Breast epithelium (tissue), 4 donors: ENCODE measurements at regions not wholly inside any gene's neighbourhood (a gene's known extent, or its start where the extent isn't known, plus 50 kb on each side); places are given as distances from the start of the nearest gene placed in this dataset.

Experiments
- DNase-seq, 2 donors: peaks; one replicate each; pipeline ENCODE4 v3.0.0-alpha.2; 2019; ENCODE audit warnings: low spot score in 2 of 2
- H3K27ac ChIP-seq, 2 donors: fragments of 200-600 bp; sonication (generic) in 1 of 2; one replicate each; pipeline ENCODE4 v1.5.1; 2016 to 2019; ENCODE audit warnings: mild to moderate bottlenecking in 1 of 2
- H3K27me3 ChIP-seq, 2 donors: fragments of 200-600 bp; sonication (generic) in 1 of 2; one replicate each; pipeline versions ENCODE4 v1.5.1 to v1.6.0; 2017 to 2019; ENCODE audit warnings: control low read depth in 1 of 2, mild to moderate bottlenecking in 1 of 2
- H3K36me3 ChIP-seq: fragments of 200-600 bp; one replicate; pipeline ENCODE4 v1.5.1; 2019
- H3K4me1 ChIP-seq, 2 donors: fragments of 200-600 bp; sonication (generic); one replicate each; pipeline ENCODE4 v1.5.1; 2016 to 2019; ENCODE audit warnings: control low read depth in 1 of 2
- H3K4me3 ChIP-seq, 3 donors: fragments of 200-600 bp; sonication (generic); 1 replicate in 2 of 3; 2 replicates in 1 of 3; pipeline ENCODE4 v1.5.1; 2016 to 2019; ENCODE audit warnings: mild to moderate bottlenecking in 3 of 3, moderate library complexity in 2 of 3
- H3K9me3 ChIP-seq, 2 donors: fragments of 200-600 bp; sonication (generic) in 1 of 2; one replicate each; pipeline ENCODE4 v1.5.1; 2016 to 2019; ENCODE audit warnings: control low read depth in 1 of 2
- POLR2A ChIP-seq: fragments of 450-650 bp; IDR thresholded peaks from one replicate; pipeline ENCODE4 v1.6.1; 2016; ENCODE audit warnings: antibody characterized with exemption, mild to moderate bottlenecking, moderate library complexity
- POLR2AphosphoS5 ChIP-seq, 3 donors: sonication (generic); formaldehyde crosslinking; IDR thresholded peaks; one replicate each; pipeline ENCODE4 v1.6.1; 2017; ENCODE audit warnings: antibody characterized with exemption in 3 of 3
- intact Hi-C: fragments of 100-400 bp; cut with DNase I; formaldehyde crosslinking; loops from one replicate; pipeline ENCODE4 v1.15.1; 2023; ENCODE audit warnings: low total_unique reads
- TF ChIP-seq, protein P1 (sequence below), 3 donors: fragments of 450-650 bp; IDR thresholded peaks; one replicate each; pipeline ENCODE4 v1.5.1; 2016 to 2017; ENCODE audit warnings: antibody characterized with exemption in 3 of 3, mild to moderate bottlenecking in 3 of 3, moderate library complexity in 3 of 3

DNA sequence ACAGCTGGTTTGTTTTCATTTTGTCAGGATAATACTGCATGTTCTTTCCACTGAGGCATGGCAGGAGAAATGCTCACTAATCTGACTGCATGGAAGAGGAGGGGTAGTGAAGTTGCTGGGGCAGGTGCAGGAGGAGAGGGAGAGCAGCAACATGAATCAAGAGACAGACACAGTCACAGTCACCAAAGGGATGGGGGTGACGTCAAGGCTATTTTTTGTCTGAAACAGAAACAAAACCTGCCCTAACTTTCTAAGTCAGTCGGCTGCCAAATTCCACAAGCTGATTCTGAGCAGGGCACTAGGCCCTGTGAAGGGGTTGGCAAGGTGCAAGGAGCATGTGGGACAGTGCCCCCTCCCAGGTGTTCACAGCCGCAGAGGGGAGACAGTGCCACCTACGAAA is 186.6 kb upstream of the NSMCE3 start:
- H3K4me1 ChIP-seq: no peaks in the 10 kb centered on the region
- no peak for DNase-seq
- no peaks in the 10 kb centered on the region for H3K9me3 ChIP-seq
- TF ChIP-seq POLR2AphosphoS5 (IDR thresholded peaks at IDR 0.05): no peak
- TF ChIP-seq POLR2A: no peak
- TF ChIP-seq, protein P1, sequence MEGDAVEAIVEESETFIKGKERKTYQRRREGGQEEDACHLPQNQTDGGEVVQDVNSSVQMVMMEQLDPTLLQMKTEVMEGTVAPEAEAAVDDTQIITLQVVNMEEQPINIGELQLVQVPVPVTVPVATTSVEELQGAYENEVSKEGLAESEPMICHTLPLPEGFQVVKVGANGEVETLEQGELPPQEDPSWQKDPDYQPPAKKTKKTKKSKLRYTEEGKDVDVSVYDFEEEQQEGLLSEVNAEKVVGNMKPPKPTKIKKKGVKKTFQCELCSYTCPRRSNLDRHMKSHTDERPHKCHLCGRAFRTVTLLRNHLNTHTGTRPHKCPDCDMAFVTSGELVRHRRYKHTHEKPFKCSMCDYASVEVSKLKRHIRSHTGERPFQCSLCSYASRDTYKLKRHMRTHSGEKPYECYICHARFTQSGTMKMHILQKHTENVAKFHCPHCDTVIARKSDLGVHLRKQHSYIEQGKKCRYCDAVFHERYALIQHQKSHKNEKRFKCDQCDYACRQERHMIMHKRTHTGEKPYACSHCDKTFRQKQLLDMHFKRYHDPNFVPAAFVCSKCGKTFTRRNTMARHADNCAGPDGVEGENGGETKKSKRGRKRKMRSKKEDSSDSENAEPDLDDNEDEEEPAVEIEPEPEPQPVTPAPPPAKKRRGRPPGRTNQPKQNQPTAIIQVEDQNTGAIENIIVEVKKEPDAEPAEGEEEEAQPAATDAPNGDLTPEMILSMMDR (IDR thresholded peaks at IDR 0.05): no peak
- no peak overlapping the region for H3K27ac ChIP-seq
- H3K4me3 ChIP-seq: no peak overlapping the region
- H3K27me3 ChIP-seq: no peaks in the 10 kb centered on the region
- intact Hi-C loops: no loop called here
- no peaks in the 10 kb centered on the region for H3K36me3 ChIP-seq

DNA sequence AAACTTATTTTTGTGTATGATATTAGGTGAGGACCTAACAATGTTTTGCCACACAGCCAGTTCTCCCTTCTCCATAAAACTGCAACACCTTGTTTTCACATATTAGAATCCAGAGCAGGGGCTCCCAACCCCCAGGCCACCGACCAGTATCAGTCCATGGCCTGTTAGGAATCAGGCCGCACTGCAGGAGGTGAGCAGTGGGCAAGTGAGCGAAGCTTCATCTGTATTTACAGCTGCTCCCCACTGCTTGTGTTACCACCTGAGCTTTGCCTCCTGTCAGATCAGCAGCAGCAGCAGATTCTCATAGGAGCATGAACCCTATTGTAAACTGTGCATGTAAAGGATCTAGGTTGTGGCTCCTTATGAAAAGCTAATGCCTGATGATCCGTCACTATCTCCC is 185.9 kb upstream of the NSMCE3 start:
- no peak overlapping the region for H3K4me3 ChIP-seq
- H3K27ac ChIP-seq: no peak overlapping the region
- H3K27me3 ChIP-seq: no peaks in the 10 kb centered on the region
- H3K9me3 ChIP-seq: no peaks in the 10 kb centered on the region
- TF ChIP-seq POLR2A: no peak
- TF ChIP-seq POLR2AphosphoS5 (IDR thresholded peaks at IDR 0.05): no peak
- TF ChIP-seq, protein P1 (IDR thresholded peaks at IDR 0.05): no peak
- no peak for DNase-seq
- no peaks in the 10 kb centered on the region for H3K36me3 ChIP-seq
- H3K4me1 ChIP-seq: no peaks in the 10 kb centered on the region
- intact Hi-C loops: no loop called here

DNA sequence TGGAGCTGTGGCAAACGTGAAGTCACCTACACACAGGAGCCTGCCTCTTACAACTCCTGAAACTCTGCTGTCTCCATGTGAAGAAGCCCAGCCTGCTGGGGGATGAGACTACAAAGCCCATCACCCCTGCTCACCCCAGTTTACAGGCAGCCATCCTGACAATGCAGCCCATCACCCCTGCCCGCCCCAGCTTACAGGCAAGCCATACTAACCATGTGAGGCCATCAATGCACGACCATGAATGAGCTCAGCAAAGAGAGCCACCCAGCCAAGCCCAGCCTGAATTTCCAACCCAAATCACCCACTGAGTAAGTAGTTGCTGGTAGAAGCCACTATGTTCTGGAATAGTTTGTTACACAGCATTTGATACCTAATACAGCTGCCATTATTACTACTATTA is 185.4 kb upstream of the NSMCE3 start:
- TF ChIP-seq POLR2AphosphoS5 (IDR thresholded peaks at IDR 0.05) (no peak), POLR2A (no peak)

DNA sequence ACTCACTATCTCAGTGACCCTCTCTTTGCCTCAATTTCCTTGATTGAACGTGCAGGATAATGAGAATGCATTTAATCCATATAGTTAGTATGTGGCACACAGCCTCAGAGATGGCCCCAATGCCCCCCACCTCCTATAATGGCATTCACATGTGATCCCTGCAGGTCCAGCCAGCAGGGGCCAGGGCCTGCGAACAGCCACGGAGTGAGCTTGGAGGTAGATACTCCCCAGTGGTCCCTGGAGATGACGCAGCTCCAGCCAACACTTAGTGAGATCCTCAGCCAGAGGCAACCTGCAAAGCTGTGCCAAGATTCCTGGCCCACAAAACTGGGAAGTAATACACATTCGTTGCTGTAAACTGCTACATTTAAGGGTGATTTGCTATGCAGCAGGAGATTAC is 184.9 kb upstream of the NSMCE3 start:
- H3K27me3 ChIP-seq: no peaks in the 10 kb centered on the region
- no peak overlapping the region for H3K27ac ChIP-seq
- no peaks in the 10 kb centered on the region for H3K36me3 ChIP-seq
- no peak overlapping the region for H3K4me3 ChIP-seq
- TF ChIP-seq POLR2A (no peak), POLR2AphosphoS5 (IDR thresholded peaks at IDR 0.05) (no peak)
- TF ChIP-seq, protein P1 (IDR thresholded peaks at IDR 0.05): no peak
- no peaks in the 10 kb centered on the region for H3K9me3 ChIP-seq
- intact Hi-C loops: loop anchor here (5.0 kb wide), 1 partner anchor 1567 kb away; no protein-coding TSS in a partner anchor
- no peak for DNase-seq
- H3K4me1 ChIP-seq: no peaks in the 10 kb centered on the region

More for the DNA sequence above, 185.4 kb upstream of the NSMCE3 start:
- Histone ChIP-seq H3K4me3 (no peak overlapping the region), H3K27ac (no peak overlapping the region), H3K9me3 (no peaks in the 10 kb centered on the region), H3K4me1 (no peaks in the 10 kb centered on the region), H3K36me3 (no peaks in the 10 kb centered on the region), H3K27me3 (no peaks in the 10 kb centered on the region)
- intact Hi-C loops: no loop called here
- no peak for DNase-seq

DNA sequence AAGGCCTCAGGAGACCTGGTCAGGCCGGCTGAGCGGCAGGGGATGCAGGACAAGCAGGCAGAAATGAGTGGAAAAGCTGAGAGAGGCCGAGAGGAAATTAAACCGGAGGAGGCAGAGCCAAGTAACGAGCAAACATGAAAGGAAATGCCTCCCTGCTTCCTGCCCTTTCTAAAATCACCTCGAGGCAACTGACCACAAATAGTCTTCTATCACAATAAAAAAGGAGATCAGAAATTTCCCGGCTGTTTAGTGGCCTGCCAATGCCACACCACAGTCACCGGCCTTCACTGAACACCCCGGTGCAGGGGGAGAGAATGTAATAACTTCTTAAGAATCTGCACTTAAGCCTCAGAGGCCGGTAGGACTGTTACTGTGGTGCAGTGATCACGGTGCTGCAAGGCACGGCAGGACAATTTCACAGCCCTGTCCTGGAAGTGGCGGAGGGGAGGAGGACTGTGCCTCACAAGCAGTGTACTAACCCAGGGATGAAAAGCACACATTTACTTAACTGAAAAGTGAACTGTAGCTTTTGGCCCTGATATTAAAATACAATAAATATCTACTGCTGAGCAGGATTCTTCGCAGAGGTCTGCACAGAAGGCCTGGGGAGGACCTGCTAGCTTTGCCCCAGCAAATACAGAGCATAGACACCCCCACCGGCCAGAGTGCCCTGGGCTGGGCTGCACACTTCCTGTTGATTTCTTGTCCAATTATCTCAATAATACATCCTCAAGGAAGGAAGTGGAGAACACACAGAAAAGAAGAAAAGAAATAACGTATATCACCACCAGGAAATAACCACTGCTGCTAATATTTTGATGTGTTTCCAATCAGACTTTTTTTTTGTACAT is 183.5 kb upstream of the NSMCE3 start:
- H3K27ac ChIP-seq: no peak overlapping the region
- intact Hi-C loops: loop anchor here (5.0 kb wide), 1 partner anchor 1566 kb away; no protein-coding TSS in a partner anchor
- no peak overlapping the region for H3K4me3 ChIP-seq
- DNase-seq: no peak
- no peaks in the 10 kb centered on the region for H3K4me1 ChIP-seq
- TF ChIP-seq POLR2AphosphoS5 (IDR thresholded peaks at IDR 0.05) (no peak), POLR2A (no peak)
- TF ChIP-seq, protein P1 (IDR thresholded peaks at IDR 0.05): no peak
- H3K36me3 ChIP-seq: no peaks in the 10 kb centered on the region
- no peaks in the 10 kb centered on the region for H3K9me3 ChIP-seq
- no peaks in the 10 kb centered on the region for H3K27me3 ChIP-seq
